ENCODE measurements at regions not wholly inside any gene's neighbourhood (a gene's known extent, or its start where the extent isn't known, plus 50 kb on each side); places are given as distances from the start of the nearest gene placed in this dataset.

GRCh38 chr15:88986949-88987590, 73.9 kb upstream of the MFGE8 start:
- DNase-seq (ENCODE audit: extremely low spot score) = no peak
- ChIA-PET POLR2A (no interaction called here), CTCF (interaction anchor here (1.5 kb wide), 1 partner anchor 35 kb away, joined by 5 read pairs; no protein-coding TSS in a partner anchor)
- no peak for TF ChIP-seq CTCF (IDR thresholded peaks at IDR 0.05; ENCODE audit: control extremely low read depth, extremely low read depth, low read depth, missing control alignments)

- no peak for DNase-seq (ENCODE audit: extremely low spot score)
- POLR2A ChIA-PET = no interaction called here
- no peak for TF ChIP-seq CTCF (IDR thresholded peaks at IDR 0.05; ENCODE audit: control extremely low read depth, extremely low read depth, low read depth, missing control alignments)
- CTCF ChIA-PET = interaction anchor here (1.5 kb wide), 1 partner anchor 35 kb away, joined by 5 read pairs; no protein-coding TSS in a partner anchor
Observed at GRCh38 chr15:88987591-88987933, 74.4 kb upstream of the MFGE8 start.

GRCh38 chr15:88987934-88988671, 74.9 kb upstream of the MFGE8 start:
- ChIA-PET POLR2A (no interaction called here), CTCF (interaction anchor here (0.9 to 1.2 kb wide), 2 partner anchors 15 to 219 kb away, joined by 3 read pairs; no protein-coding TSS in a partner anchor)
- no peak for TF ChIP-seq CTCF (IDR thresholded peaks at IDR 0.05; ENCODE audit: control extremely low read depth, extremely low read depth, low read depth, missing control alignments)
- no peak for DNase-seq (ENCODE audit: extremely low spot score)

- ChIA-PET CTCF (no interaction called here), POLR2A (no interaction called here)
- DNase-seq (ENCODE audit: extremely low spot score) = no peak
- TF ChIP-seq CTCF (IDR thresholded peaks at IDR 0.05; ENCODE audit: control extremely low read depth, extremely low read depth, low read depth, missing control alignments) = no peak
Observed at GRCh38 chr15:88989578-88989977, 76.4 kb upstream of the MFGE8 start.

- ChIA-PET POLR2A (no interaction called here), CTCF (no interaction called here)
Observed at GRCh38 chr15:88990185-88990679, 77.1 kb upstream of the MFGE8 start.

GRCh38 chr15:88992216-88992615, 79.0 kb upstream of the MFGE8 start:
- no peak for DNase-seq (ENCODE audit: extremely low spot score)
- no peak for TF ChIP-seq CTCF (IDR thresholded peaks at IDR 0.05; ENCODE audit: control extremely low read depth, extremely low read depth, low read depth, missing control alignments)
- ChIA-PET CTCF (no interaction called here), POLR2A (no interaction called here)

More at GRCh38 chr15:88990185-88990679, 77.1 kb upstream of the MFGE8 start:
- TF ChIP-seq CTCF (IDR thresholded peaks at IDR 0.05; ENCODE audit: control extremely low read depth, extremely low read depth, low read depth, missing control alignments) = no peak
- no peak for DNase-seq (ENCODE audit: extremely low spot score)
